ENCODE measurements at regions not wholly inside any gene's neighbourhood (a gene's known extent, or its start where the extent isn't known, plus 50 kb on each side); places are given as distances from the start of the nearest gene placed in this dataset.

GRCh38 chr12:78383414-78383813 is 481.2 kb upstream of the SYT1 start:
- TF ChIP-seq CTCF (conservative IDR thresholded peaks at IDR 0.05 in 1 of 2, IDR thresholded peaks at IDR 0.05 in 1 of 2; ENCODE audit: extremely low read depth in 1 of 2, insufficient read depth in 1 of 2, low read depth in 1 of 2, low read length in 2 of 2) (no peak), EZH2 (IDR thresholded peaks at IDR 0.05; ENCODE audit: borderline replicate concordance, low read length) (no peak)

Data from mammary epithelial cell (primary cell).